GM18870 (cell line): ENCODE measurements at regions not wholly inside any gene's neighbourhood (a gene's known extent, or its start where the extent isn't known, plus 50 kb on each side); places are given as distances from the start of the nearest gene placed in this dataset.

Experiments used
- ATAC-seq: cut with Tn5 transposase; IDR thresholded peaks from one replicate; pipeline ENCODE4 v1.9.1; 2021; ENCODE audit warnings: moderate library complexity; ENCODE audit not compliant: unreplicated experiment

DNA sequence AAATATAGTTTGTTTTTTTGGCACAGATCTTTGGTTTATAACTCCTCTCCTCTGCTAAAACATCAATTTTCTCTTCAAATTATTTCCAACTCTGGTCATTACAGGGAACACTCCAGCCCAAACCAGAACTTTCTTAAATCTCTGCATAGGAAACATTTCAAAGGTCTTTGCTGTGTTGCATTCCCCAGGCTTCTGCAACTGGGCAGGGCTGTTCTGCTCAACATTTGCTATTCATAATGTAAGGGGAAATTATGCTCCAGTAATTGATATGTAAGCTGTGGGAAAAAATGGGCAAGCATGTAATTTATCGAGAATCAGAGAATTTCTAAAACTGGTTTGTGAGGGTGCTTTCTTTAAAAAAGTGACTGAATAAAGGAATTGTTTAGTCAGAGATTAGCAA is 410.4 kb downstream of the TUSC7 start:
- ATAC-seq = no peak

DNA sequence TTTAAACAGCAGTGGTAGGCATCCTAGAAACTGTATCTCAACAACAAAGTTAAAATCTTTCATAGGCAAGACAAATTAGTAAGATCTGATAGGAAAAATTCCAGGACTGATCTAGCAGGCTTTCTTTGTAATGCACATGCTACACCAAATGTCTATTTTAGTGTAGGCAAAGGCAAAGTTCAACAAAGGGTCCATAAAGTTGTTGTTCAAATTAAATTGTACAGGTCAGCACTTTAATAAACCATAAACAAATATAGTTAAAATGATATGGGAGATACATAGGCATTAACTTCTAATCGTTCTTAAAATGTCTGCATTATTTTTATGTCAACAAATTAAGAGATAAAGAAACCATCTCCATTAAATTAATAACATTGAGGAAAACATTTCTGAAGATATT is 413.0 kb downstream of the TUSC7 start:
- no peak for ATAC-seq

DNA sequence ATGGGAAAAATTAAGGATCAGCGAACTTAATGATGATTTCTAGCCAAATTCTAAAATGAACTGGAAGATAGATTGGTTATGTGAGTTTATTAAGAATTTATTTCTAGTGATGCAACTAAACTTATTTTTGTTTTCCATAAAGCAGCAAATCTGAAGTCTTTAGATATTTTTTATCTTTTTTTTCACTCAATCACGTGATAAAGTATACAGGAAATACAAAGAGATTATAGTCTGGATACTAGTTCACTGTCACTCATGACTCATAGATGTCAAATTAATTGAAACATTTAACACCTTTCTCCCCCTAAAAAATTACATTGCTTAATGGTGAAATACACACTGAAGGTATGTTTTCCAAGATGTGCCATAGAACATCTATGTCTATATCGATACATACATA is 416.9 kb downstream of the TUSC7 start:
- no peak for ATAC-seq

DNA sequence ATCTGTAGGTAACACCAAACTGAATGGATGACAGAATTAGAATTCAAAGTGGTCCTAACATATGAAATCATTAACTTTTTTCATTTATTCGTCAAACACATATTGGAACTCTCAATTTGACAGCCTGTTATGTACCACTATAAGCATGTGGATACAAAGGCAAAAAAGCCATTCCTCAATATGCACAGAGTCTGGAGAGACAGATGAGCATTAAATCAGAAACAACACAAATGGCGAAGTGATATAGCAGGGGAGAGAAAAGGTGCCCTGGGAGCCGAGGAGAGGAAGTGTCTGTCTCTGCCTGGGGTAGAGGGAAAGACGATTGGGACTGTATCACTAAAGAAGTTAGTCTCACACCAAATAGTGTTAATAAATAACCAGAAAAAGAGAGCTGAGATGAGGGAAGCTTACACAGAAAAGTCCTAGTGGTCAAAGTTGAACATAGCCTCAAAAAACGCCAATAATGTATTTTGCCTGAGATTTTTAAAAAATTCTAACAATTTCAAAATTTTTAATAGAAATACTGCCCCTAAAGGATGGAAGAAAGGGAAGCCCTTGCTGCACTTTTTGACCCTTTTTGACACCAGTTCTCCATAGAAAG is 417.5 kb downstream of the TUSC7 start:
- ATAC-seq = no peak

DNA sequence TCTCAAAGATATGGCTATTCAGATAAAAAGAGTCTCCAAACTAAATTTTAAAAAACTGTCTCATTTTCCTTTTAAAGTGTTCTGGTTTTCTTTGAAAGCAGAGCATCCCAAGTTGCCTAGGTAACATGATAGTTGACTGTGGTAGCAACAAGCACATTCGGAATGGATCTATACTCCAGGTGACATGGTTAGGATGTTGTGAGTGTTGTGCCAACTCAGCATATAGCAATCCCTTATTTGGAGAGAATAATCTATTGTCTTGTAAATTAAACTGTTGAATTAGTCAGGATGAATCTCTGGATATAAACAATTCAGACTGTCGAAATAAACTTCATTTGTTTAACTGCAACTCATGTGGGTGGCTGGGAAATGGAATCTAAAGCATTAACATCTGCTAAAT is 418.6 kb downstream of the TUSC7 start:
- ATAC-seq = no peak

DNA sequence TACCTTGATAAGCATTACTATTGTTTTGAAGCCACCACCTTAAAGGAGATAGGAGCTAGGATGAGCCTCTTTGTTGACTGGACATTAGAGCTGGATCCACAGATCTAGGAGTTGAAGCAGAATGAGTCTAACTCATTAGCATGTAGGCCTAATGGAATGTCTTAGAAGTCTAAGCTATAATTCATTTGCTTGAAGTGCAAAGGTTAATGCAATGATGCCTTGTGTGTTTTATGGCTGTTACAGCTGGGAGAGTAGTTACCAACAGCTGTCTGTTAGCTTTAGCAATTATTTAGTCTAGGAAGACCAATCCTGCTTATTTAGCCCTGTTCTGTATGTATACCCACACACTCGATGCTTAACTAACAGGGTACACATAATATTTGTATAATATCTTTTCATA is 419.3 kb downstream of the TUSC7 start:
- ATAC-seq = no peak

DNA sequence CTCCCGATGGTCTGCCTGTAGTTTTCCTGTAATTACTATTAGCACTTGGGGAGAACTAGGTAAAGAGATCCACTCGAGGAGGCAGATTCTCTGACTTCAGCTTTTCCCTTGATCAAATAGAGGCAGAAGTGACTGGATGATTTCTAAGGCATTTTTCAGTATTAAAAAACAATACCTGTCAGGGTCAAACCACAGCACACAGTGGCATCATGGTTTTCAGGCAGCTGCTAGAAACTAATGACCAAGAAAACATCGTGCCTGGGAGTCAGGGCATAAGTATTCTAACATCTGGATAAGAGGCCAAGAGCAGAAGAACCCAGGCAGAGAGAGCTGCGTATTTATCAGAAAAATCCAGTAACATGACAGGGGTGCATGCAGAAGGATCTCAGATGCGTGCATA is 419.9 kb downstream of the TUSC7 start:
- no peak for ATAC-seq

DNA sequence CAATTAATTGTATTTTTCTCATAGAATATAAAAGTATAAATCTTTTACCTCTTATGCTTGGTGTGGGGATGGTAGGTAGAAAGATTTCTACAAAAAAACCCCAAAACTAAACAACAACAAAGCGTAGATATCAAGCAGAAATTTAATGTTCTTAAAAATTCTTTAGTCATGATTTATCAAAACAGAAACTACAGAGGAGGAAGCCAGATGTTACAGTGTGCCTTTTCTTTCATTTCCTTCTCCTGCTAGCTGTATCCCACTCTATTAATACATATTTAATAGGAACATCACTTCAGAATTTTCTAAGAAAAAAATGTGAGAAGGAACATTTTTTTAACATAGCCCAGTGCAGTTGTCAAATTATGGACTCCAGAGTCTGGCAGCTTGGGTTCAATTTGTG is 420.6 kb downstream of the TUSC7 start:
- no peak for ATAC-seq

DNA sequence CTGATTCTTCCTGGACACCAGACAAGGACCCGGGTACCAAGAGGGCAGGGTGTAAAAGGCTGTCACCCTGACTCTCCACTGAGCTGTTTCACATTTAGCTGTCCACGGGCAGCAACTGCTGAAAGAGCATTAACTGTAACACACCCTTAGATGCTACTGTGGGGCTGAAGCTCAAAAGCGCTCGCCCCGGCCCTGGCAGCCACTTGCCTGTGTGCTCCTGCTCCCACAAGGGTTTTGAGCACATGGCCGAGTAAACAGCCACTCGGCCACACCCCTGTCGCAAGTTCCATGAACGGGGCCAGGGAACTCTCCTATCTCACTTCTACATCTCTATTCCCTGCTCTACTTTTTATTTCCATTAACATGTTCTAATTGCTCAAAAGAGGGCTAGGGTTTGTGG is 421.7 kb downstream of the TUSC7 start:
- no peak for ATAC-seq

DNA sequence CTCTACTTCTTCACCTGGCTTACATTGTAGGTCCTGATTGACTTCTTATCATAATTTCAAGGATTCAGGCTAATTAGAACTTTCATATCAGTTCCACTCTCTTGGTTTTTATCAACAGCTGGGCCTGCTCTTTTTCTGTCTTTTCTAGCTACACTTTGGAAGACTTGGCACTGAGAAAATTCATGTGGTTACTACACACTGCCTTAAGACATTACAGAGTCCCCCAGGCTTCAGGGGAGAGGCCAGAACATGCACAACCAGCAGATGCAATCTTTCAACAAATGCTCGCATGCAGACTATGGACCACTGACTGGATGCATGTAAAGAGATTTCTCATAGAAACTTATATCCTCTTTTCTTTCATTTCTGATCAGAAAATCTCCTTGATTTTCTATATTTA is 423.5 kb downstream of the TUSC7 start:
- ATAC-seq = no peak

DNA sequence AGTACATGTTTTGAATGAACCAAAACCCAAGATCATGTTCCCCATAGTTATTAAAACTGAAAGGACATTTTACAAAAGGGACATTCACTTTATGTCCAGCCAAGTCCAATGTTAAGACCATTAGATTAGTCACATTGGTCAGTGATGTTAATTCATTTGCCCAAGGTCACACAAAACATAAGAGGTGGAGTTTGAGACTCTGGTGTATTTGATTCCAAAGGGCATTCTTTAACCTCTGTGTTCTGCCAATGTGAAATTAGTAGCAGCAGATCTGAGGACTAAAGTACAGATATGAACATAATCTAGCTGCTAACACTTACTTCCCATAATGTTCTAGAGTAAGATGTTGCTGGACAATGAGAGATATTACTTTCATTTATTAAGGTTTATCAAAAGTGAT is 425.6 kb downstream of the TUSC7 start:
- no peak for ATAC-seq

DNA sequence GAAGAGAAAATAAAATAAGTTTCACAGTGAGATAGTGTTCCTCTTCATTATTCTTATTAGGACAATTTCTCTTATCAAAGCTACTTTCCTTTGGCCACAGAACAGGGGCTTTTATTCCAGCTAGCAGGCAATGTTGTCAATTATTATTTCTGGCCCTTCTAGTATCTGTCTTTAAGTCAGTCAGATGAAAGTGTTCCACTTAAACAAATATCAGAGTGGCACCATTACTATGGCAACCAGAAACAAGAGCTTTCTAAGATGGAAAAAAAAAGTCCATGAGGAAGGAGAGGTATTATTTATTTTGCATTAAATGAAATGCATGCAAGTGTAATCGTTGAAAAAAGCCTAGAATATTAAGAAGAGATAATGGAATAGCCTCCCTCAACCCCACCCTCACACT is 426.4 kb downstream of the TUSC7 start:
- ATAC-seq = no peak

DNA sequence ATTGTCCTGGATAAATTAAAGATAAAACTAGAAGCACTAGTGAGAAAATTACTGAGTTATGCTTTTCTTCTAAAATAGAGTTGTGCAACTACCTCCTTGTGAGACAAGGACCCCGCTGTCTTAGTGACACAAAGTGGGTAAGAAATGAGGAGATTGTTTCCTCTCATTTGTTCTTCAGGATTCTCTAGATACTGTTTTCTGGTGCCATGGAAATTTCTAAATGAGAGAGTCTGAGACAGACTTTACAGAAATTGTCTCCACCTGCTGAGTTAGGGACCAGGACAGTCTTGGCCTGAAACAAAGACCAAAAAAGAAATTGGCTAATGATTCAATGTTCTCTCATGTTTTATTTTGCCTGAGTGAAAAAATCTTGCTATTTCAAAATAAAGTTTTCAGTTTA is 427.5 kb downstream of the TUSC7 start:
- no peak for ATAC-seq

DNA sequence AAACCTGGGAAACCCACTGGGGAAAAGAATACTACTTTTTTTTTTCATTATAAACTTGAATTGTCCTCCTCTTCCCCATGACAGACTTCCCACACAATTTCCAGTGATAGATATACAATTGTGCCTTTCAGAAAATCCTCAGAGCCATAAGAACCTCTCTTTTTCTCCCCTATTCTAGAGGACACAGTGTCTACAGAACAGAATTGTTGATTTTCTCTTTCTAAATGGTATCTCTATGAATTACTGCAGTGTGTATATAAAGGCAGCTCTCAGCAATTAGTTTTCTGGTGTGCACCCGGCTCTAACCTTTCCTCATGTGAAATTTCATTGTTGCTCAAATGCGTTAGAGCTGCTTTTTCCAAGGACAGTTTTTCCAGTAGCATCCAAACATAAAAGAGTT is 430.1 kb downstream of the TUSC7 start:
- ATAC-seq = no peak

DNA sequence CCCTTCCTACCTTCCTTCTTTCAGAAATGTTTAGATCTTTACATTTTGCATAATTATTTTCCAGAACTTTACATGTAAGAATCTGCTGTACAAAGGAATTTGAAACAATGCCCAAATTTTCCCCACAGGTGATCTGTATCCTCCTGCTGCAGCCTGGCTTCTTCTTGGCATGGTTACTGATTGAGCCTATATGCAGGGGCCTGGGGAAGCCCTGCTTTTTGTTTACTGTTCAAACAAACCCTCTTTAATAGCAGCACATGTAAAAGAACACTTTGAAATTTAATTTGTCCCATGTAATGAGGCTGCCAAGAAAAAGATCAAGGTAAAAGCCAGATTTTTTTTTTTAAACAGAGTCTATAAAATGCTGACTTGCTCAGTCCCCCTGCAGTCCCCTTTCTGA is 432.2 kb downstream of the TUSC7 start:
- ATAC-seq = no peak

DNA sequence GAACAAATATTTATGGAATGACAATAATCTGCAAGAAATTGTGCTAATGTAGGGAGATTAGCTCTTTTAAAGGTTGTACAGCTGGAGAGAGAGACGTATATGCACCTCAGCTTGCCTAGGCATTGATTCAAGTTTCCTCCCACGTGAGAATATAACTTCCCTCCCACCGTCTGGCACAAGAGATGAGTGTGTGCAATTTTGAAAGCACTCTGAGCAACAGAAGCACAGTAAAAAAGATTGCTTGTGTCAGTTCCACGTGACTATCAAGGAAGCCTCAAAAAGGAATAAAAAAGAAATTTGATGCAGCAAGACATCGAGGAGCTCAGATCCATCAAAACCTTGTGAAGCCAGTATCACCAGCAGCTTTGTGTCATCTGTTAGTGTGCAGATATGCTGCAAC is 435.3 kb downstream of the TUSC7 start:
- no peak for ATAC-seq

DNA sequence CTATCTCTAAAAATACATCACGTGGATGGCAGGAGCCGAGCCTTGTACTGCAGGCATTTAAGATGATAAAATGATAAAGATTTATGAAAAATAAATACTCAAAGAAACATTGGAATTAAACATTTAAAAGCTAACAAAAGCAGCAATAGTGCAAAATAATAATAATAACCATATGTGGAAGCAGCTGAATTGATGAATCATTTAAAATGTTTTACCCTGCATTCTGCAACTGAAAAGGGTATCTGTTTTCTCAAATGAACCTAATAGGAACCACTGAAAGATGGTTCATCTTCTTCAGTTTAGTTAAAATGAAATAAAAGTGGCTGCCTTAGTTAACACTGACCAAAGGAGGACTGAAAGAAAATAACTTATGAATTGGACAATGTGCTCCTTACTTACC is 436.1 kb downstream of the TUSC7 start:
- no peak for ATAC-seq

DNA sequence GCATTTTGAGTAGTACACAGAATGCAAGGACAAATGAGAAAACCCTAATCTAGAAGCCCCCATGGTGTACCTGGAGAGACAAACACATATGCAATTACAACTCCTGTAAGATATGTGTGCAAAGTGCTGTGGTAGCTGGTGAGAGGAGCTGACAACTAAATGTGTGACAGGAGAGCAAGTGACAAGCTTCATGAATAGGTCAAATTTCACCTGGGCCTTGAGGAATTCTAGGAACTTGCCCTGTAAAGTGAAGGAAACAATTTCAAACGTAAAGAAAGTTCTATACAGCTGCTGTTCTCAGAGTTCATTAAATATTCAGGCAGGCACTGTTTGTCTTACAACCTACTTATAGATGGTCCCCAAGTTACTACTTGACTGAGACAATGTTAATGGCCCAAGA is 437.0 kb downstream of the TUSC7 start:
- ATAC-seq = no peak

DNA sequence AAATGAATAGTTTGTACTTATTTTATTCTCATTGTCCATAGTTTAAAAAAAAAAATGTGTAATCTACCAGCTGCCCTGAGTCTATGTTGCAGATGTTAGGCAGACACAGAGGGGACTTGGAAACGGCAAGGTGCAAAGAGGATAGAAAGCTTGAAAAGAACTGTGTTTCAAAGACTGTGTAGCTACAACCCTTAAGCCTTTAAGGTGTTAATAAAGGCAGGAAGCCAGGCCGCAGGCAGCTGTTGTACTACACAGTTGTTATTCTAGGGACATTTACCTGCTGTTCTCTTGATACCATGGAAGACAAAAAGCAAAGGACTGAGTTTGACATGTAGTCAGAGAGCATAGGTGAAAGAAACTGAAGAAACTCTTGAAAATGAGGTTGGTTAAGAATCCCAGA is 440.0 kb downstream of the TUSC7 start:
- no peak for ATAC-seq

DNA sequence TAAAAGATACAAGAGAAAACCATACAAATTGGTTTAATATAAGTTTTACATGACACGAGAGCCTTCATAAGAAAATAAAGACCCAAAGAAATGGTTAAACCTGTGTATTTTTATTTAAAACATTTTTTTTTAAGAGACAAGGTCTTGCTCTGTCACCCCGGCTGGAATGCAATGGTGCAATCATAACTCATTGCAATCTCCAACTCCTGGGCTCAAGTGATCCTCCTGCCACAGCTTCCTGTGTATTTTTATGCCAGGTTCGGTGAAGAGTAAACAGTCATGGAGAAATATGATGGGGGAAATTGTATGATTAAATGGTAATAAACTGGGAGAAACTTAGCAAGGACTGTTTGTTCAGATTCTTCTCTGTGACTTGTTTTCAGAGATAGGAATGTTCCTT is 441.0 kb downstream of the TUSC7 start:
- no peak for ATAC-seq

DNA sequence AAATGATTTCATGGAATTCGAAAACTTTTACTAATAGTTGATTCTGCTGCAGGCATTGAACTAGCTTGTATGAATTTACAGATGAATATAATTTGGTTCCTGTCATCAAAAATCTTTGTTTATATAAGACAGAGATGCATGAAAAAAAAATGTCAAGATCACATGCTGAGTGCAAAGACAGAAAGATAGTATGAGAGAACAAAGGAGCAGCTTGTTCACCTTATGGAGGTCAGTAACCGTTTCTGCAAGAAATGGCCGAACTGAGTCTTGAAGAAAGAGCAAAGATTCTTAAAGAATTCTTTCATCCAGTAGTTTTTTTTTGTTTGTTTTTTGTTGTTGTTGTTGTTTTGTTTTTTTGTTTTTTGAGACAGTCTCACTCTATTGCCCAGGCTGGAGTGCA is 450.6 kb downstream of the TUSC7 start:
- no peak for ATAC-seq

DNA sequence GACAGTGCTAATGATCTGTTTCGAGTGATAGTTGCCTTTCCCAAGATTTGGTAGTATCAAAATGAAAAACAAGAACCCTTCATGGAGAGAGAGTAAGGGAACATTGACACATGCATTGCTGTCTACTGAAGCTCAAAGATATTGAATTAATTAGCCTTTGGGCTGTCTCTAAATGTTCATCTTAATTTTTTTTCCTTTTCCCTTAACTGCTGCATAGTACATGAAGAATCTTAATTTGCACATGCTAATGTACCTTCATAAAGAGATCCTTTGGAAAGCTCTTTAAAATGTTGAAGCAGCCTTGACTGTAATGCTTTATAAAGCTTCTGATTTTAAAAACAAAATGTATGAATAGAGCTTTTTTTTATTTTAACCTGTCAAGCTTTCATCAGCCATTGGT is 452.2 kb downstream of the TUSC7 start:
- ATAC-seq = no peak

DNA sequence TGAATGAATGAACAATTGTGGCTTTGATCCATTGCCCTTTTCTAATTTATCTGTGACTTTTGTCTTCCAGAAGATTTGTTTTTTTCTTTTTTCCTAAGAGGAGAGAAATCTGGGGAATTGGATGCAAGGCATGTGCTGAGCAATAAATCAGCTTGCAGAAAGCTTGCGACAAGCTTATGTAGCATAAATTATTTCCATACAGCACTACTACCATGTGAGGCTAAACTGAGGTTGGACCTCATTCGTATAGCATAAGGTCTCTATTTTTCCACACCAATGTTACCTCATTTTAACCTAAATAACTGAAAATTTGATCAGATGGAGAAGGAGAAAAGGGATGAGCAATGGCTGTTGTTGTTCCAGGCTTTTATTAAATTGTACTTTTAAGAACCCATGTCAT is 455.6 kb downstream of the TUSC7 start:
- ATAC-seq = no peak

DNA sequence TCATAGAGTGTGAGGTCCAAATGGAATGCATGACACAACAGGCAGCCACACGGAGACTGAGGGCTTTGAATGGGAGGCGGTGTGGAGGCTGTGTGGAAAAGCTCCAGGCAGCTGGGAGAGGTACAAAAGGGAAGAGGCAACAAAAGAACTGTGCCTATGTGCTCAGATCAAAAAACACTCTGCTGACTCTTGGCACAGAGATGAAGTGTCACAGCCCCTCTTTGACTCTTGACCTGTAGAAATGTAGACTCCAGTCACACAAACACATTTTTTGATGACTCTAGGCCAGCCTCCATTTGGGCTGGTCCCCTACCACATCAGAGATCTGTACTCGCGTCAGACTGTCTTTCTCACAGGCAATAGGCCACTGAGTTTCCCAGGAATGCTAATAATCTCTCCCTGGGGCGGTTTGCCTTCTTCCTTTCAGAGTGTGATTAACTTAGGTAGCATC is 456.0 kb downstream of the TUSC7 start:
- ATAC-seq = no peak
